Coronary artery (tissue), 2 donors: ENCODE measurements at regions not wholly inside any gene's neighbourhood (a gene's known extent, or its start where the extent isn't known, plus 50 kb on each side); places are given as distances from the start of the nearest gene placed in this dataset.

ENCODE experiments used
- DNase-seq: peaks from one replicate; pipeline ENCODE4 v3.0.0-alpha.2; 2017; ENCODE audit warnings: low spot score
- H3K27ac ChIP-seq, 2 donors: fragments of 200-600 bp; sonication (generic); one replicate each; pipeline ENCODE4 v1.5.1; 2016 to 2019
- H3K4me3 ChIP-seq: fragments of 200-600 bp; sonication (generic); 2 replicates; pipeline ENCODE4 v1.5.1; 2016; ENCODE audit warnings: mild to moderate bottlenecking, moderate library complexity
- CTCF ChIP-seq: fragments of 200-600 bp; sonication (generic); IDR thresholded peaks from one replicate; pipeline ENCODE4 v1.5.1; 2019; ENCODE audit warnings: antibody characterized with exemption

- DNase-seq, result no peak
- TF ChIP-seq CTCF, result no peak
Measured at GRCh38 chr17:34156741-34157589, 98.1 kb upstream of the CCL2 start.

GRCh38 chr17:34161690-34162089 lies 93.4 kb upstream of the CCL2 start:
- Histone ChIP-seq H3K27ac (no peak overlapping the region), H3K4me3 (no peak overlapping the region)
- no peak for TF ChIP-seq CTCF
- no peak for DNase-seq

More at GRCh38 chr17:34156741-34157589, 98.1 kb upstream of the CCL2 start:
- H3K4me3 ChIP-seq, result peak overlapping the region; percentile 42
- H3K27ac ChIP-seq, result no peak overlapping the region

- no peak for TF ChIP-seq CTCF
- no peak for DNase-seq
- Histone ChIP-seq H3K27ac (no peak overlapping the region), H3K4me3 (no peak overlapping the region)
Measured at GRCh38 chr17:34163123-34163522, 92.0 kb upstream of the CCL2 start.

- TF ChIP-seq CTCF, result no peak
- no peak overlapping the region for H3K27ac ChIP-seq
- no peak overlapping the region for H3K4me3 ChIP-seq
- no peak for DNase-seq
Measured at GRCh38 chr17:34163646-34164045, 91.4 kb upstream of the CCL2 start.

GRCh38 chr17:34164837-34165236 lies 90.2 kb upstream of the CCL2 start:
- Histone ChIP-seq H3K4me3 (no peak overlapping the region), H3K27ac (no peak overlapping the region)
- DNase-seq, result no peak
- no peak for TF ChIP-seq CTCF

GRCh38 chr17:34166352-34166751 lies 88.7 kb upstream of the CCL2 start:
- DNase-seq, result no peak
- no peak overlapping the region for H3K4me3 ChIP-seq
- no peak for TF ChIP-seq CTCF
- no peak overlapping the region for H3K27ac ChIP-seq

- no peak for TF ChIP-seq CTCF
- Histone ChIP-seq H3K4me3 (no peak overlapping the region), H3K27ac (no peak overlapping the region)
- DNase-seq, result no peak
Measured at GRCh38 chr17:34167354-34167753, 87.7 kb upstream of the CCL2 start.
